ACHN (cell line): ENCODE measurements at regions not wholly inside any gene's neighbourhood (a gene's known extent, or its start where the extent isn't known, plus 50 kb on each side); places are given as distances from the start of the nearest gene placed in this dataset.
"Not testable (repeated sequence)": the region's sequence is repeated elsewhere in the genome, so short reads cannot be mapped to it uniquely, and the experiment has no call there.

ENCODE experiments used
- DNase-seq: peaks from one replicate; pipeline ENCODE4 v3.0.0-alpha.2; 2015
- in situ Hi-C: cut with HindIII; loops from 2 replicates; pipeline ENCODE4 v1.10.0; 2017; ENCODE audit warnings: low sequenced_read_pairs, low pct_ligation_motif_present, low pct_unique_long_range_greater_than_20kb

DNA sequence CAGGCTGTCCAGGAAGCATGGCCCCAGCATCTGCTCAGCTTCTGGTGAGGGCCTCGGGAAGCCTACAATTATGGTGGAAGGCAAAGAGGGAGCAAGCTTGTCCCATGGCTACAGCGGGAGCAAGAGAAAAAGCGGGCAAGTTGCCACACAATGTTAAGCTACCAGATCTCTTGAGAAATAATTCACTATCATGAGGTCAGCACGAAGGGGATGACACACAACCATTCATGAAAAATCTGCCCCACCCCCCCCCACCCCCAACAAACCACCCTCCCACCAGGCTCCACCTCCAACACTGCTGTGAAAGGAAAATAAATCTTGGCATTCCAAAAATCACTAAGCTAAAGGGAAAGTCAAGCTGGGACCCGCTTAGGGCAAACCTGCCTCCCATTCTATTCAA lies 545.8 kb upstream of the NRP1 start:
- DNase-seq = no peak
- in situ Hi-C loops = no loop called here

DNA sequence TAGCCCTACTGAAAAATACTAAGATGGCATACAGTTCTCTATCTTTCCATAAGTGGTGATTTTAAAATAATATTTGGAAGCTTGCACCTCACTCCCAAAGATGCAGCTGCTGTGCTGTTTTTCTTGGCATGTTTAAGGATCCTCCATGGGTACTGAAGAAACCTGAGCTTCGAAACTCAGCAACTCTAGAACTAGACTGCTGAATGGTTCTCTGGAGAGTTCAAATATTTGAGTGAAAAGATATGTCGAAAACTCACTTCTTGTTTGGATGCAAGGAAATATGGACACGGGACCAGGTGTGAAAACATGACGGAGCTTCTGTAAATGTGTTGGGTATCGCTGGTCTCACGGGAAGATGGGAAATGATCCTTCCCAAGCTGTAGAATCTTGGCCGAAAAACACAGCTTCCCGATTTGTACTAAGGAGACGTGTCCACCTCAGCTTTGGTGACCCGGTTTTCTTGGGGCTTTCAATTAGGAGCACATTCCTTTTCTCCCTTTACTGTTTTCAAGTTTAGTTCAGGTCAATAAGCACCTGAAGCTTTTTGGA lies 543.8 kb upstream of the NRP1 start:
- in situ Hi-C loops = no loop called here
- no peak for DNase-seq

DNA sequence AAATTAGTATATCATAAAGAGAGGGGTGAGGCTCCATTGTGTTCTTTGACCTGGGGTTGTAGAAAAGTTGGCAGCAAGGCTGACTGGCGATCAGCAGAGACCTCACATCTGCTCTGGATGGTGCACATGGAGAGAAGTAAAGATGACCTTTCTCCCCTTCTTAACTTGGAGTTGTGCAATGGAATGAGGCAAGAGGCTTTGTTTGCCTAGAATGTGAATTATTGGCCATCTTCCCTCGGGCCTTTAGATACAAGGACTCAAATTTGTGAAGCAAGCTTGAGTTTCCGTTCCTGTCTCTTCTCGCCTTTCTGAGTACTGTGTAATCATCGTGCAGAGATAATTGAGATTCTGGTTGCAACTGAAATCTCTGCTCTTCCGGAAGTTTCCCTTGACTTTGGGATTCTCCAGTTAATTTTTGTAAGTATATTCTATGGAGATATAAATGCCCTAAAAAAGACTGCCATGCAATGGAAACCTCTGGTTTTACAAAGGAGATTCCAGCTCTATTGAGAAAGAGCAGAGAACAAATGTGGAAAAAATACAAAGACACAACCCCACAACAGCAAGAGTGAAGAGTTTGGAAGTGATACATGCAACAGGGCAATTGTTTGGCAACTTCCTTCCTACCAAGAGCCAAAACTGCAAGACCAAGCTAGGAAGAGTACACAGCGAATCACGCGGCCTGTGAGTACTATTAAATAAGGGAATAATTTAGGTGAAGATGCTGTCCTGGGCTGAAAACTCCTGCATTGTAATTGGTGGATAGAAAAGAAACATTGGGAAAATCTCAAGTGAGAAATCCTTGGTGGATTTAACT lies 542.3 kb upstream of the NRP1 start:
- DNase-seq = no peak
- in situ Hi-C loops = no loop called here

DNA sequence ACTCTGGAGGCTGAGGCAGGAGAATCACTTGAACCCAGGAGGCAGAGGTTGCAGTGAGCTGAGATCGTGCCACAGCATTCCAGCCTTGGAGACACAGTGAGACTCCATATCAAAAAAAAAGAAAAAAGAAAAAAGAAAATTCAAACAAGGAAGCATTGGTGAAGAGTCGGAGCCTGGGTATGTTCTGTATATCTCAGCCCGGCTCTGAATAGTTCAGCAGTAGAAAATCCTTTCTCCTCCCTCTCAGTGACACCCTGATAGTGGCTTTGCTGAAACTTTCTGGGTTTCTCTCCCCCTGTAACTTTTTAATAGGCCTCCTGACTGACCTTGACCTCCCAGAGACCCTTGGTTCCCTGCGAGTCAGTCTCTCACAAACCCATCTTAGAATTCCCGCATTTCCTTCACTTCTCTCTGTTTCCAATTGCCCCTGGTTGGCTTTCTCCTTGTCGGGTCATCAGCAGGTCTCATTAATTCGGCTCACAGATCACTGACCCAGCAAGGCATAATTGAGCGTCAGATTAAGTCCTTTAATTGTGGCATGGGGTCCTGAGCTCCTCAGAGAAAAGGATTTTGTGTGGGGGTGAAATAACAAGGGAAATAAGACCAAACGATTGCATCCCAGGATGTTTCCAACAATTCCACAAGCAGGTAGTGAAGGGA lies 541.6 kb upstream of the NRP1 start:
- in situ Hi-C loops = no loop called here
- DNase-seq = no peak

DNA sequence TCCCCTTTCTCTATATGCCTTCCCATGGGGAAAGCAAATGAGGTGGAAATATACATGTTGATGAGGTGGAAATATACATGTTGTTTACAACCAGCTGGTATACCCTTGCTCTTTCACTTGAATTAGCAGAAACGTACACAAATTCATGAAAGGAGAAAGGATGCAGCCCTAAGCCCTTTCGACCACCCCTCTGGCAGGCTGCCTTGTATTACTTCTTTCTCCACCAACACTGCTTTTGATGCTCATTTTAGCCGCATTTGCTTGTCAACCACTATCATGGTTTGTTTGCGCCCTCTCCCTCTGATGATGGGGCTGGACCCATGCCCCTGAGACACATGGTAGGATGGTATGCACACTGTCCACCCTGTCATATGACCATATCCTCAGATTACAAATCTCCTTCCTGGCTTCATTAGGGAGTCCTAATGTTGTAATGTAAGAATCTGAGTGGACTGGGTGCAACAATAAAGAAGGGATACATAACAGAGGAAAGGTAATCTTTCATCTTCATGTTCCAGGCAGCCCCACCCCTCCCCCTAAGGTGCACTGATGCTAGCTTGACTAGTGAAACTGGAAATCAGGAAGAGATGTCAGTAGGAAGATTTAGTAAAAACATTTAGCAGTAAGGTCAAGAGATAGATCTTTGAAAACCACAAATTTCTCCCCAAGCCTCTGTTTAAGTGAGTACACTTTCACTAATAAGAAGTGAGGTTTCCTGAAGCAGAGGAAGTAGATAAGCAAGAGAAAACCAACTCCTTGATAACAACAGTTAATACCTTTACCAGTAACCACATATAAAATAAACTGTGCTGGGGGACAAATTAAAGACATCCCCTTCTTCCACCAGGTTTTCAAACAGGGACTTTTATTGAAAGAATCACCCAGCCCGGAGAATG lies 536.8 kb upstream of the NRP1 start:
- in situ Hi-C loops = no loop called here
- DNase-seq = no peak

DNA sequence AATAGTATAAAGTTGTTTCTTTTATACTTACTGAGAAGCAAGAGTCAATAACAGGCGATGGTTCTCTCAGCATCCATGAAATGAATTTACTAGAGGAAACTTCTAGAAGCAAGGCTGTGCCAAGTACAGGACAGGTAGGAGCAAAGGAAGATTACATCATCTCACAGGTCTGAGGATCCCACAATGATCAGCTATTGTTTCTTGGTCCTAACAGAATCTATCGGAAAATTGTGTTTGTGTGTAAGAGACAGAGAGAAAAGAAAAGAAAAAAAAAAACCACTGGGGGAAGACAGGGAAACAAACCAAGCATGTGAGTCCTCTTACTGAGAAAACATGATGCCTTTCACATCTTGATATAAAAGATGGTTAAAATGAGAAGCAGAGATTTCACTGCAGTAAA lies 535.0 kb upstream of the NRP1 start:
- DNase-seq = no peak
- in situ Hi-C loops = no loop called here

DNA sequence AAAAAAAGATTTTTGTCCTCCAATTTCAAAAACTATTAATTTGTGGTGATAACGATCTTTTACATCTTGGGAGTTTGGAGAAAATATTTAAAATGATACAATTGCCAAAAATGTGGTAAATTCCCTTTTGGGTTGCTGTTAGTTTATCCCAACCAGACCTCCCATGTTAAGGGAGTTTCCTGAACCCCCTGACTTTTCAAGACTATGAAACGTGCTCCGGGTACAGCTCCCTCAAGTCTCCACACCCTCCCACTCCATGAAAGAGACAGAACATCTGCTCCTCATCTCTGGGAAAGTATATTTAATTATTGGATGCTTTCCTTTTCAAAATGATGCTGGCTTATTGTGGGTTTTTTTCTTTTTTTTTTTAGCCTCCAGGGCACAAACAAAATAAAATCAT lies 534.6 kb upstream of the NRP1 start:
- DNase-seq = no peak
- in situ Hi-C loops = no loop called here

DNA sequence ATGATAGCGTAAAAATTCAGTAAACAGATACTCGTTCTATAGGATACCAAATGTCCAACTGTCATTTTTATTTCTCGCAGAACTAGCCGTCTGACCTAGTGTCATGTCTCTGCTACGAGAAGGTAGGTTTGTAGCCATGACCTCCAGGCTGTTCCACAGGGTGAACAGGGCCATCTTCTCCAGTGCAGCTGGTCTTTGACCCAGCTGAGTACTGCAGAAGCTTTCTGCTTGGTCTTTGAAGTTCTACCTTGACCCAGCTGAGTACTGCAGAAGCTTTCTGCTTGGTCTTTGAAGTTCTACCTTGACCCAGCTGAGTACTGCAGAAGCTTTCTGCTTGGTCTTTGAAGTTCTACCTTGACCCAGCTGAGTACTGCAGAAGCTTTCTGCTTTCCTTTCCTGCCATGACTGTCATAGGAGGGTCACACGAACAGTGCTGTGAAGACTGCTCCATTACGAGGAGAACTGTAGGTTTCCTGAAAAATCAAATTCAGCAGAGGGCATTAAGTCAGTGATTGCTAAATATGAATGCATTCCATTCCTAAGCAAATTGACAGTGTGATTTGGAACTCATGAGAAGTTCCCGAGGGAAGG lies 532.8 kb upstream of the NRP1 start:
- DNase-seq, in situ Hi-C loops: not testable (repeated sequence)

DNA sequence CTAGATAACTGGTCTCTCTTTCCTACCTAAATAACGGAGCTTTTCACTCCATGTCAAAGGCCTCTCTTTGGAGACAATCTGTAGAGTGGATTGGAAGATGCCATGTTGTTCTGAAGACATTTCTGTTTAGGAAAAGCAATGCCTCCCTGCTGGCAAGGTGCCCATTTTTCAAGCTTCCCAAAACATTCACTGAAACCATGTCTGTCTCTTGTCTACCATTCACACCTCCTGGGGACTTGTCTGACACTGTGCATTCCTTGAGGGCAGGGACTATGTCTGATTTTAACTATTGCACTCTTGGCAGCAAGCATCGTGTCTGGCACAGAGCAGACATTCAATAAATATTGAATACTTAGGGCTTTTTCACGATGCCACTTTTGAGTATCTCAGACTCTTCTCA lies 528.9 kb upstream of the NRP1 start:
- in situ Hi-C loops = no loop called here
- DNase-seq = no peak

DNA sequence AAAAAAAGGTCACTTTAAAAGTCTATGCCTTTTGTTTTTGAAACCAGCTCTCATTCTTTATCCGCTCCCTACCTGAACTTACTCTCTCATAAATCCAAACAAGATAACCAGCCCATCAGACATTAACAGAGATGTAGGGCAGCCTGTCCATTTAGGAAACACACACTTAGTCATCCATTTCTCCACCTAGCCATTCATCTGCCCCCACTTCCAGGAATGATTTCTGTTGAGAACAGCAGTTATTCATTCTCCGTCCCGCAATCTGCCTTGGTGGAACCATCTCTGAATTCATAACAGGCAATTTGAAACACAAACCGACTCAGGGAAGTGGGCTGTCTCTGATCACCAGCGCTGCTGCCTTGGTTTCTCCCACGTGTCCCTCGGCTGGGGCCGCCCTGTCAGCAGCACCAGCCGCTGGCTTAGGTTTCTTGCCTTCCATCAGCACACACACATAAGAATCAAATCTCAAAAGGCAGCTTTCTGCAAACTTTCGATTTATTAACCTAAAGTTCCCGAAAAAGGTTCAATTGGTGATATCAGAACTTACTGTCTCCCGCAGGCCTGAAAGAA lies 528.2 kb upstream of the NRP1 start:
- in situ Hi-C loops = no loop called here
- DNase-seq = no peak

DNA sequence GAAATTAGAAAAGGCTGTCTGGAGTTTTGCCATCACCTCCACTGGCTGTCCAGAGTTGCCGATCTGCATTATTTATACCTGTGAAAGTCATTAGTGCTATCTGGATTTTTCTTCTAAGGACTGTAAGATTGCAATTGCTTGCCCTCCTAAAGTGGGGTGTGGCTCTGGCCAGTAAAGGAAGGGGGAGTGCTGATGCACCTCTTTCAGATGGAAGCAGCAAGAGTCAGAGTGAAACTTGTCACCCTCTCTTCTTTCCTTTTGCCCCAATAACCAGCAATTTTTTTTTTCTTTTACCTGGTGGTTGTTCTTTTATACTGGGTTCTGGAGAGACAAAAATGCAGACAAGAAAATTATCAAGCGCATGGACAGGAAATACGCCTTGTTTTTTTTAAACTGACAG lies 527.4 kb upstream of the NRP1 start:
- in situ Hi-C loops = no loop called here
- DNase-seq = no peak

DNA sequence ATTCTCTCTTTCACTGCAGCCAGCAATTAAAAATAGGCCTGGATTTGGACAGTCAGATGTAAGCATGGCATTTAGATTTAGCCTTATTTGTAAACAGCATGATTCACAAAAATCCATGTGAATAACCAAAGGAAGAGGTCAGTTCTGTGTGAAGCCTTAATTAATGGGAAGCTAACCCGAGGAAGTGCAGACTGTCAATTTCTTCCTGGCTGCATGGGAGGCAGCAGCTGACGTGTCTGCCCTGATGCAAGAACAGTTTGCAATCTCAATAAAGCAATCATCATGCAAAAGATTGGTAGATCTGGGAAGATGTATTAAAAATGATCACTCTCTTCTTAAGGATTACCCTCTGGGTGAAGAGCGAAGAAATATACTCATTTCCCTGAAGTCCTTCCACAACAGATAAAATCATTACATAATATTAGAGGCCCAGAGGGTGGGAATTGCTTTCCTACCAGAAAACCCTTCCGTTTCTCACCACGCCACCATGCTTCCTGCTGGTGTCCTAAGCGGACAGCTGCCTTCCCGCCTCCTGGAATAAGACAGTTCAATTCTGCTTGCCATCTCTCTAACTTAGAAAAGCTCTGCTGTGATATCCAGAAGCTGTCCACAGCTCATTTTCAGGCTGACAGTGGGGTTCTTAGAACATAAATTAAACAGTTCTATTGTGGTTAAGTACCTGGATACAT lies 526.7 kb upstream of the NRP1 start:
- in situ Hi-C loops = no loop called here
- DNase-seq = no peak

DNA sequence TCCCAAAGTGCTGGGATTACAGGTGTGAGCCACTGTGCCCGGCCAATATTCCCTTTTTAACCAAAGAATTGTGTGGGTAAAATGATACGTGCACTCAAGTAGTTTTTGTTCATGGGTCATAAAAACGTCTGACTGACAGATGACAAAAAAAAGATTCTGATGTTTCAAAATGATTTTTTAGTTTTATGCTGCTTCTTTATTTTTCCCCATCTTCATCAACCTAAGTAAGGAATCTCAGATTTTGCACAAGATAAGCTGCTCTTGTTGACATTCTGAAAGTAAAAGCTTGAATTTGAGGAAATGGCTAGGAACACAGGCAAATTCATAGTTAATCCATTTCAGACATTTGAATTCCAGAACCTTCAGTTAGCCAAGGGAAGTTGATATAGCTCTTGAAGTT lies 526.1 kb upstream of the NRP1 start:
- in situ Hi-C loops = no loop called here
- no peak for DNase-seq

DNA sequence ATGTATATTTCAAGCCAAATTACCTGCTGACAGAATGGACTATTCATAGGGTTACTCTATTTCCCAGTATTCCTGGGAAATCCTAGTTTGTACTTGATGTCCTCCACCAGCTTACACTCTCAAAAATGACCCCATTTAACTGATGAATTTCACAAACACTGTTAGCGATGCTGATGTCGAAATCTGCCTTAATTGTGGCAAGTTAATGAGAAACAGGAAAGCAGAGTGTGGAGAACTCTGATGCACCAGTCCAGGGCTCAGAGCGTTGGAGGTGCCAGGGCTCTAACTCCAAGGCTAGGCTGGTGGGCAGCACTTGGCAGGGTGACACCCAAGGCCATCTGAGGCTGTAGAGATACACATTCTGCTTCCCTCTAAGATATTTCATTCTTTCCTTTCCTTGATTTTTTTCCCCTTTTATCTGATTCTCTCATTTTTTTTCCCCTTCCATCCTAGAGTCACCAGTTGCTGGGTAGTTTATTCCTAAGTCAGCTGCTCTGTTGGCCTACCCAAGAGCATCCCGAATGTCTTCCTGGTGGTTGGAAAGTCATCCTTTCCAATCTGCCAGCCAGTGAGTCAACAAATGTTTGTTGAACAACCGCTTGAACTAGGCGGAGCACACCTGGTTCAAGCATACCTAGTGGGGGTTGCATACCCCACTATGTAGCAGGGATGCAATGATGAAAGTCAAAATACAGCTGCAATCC lies 525.0 kb upstream of the NRP1 start:
- DNase-seq = no peak
- in situ Hi-C loops = no loop called here

DNA sequence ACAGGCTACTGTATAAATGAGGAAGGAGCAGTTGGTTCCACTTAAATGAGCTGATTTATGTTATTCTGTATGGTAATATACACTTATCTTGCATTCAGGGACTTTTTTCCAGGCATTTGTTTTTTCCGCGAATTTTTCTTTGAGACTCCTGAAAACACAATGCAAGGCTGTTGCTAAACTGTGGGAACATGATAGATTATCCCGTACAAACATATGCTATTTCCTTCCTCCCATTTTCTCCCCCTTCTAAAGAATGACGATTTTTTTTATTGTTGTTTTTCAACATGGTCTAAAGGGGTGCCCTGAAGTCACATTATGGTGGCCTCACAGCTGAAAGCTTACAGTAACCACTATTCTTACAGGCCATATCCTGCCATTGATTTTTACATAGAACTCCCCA lies 523.9 kb upstream of the NRP1 start:
- DNase-seq = no peak
- in situ Hi-C loops = no loop called here

DNA sequence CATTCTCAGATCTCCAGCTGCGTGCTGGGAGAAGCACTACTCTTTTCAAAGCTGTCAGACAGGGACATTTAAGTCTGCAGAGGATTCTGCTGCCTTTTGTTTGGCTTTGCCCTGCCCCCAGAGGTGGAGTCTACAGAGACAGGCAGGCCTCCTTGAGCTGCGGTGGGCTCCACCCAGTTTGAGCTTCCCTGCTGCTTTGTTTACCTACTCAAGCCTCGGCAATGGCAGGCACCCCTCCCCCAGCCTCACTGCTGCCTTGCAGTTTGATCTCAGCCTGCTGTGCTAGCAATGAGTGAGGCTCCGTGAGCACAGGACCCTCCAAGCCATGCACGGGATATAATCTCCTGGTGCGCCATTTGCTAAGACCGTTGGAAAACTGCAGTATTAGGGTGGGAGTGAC lies 518.8 kb upstream of the NRP1 start:
- in situ Hi-C loops, DNase-seq: not testable (repeated sequence)

DNA sequence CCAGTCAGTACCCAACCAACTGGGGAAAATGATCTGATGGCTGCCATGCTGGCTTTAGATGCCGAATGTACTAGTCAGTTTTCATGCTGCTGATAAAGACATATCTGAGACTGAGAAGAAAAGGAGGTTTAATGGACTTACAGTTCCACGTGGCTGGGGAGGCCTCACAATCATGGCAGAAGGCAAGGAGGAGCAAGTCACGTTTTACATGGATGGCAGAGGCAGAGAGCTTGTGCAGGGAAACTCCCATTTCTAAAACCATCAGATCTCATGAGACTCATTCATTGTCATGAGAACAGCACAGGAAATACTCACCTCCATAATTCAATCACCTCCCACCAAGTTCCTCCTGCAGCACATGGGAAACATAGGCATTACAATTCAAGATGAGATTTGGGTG lies 508.9 kb upstream of the NRP1 start:
- DNase-seq = no peak
- in situ Hi-C loops = no loop called here
